ENCODE measurements at regions not wholly inside any gene's neighbourhood (a gene's known extent, or its start where the extent isn't known, plus 50 kb on each side); places are given as distances from the start of the nearest gene placed in this dataset.

DNA sequence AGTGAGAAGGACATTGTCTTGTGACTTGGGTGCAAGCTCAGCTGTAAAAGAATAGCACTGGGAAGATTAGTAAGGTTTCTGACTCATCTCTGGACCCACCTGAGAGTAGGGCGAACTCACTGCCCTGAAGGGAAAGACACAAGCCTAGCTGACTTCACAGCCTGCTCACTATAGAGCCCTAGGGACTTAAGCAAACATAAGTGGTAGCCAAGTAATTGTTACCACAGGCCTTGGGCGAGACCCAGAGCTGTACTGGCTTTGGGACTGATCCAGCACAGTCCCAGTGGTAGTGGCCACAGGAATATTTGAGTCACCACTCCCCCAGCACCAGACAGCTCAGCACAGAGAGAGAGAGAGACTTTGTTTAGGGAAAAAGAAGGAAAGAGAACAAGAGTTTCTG is 429.9 kb downstream of the TBL1XR1 start:
- no peak overlapping the region for H3K27ac Mint-ChIP-seq
- H3K36me3 Mint-ChIP-seq (ENCODE audit: low read depth), result no peaks in the 10 kb centered on the region
- H3K4me1 Mint-ChIP-seq (ENCODE audit: low read depth), result no peaks in the 10 kb centered on the region
- H3K4me3 Mint-ChIP-seq, result no peak overlapping the region
- peaks cover 9% of the 10 kb centered on the region for H3K9me3 Mint-ChIP-seq
- no peak for DNase-seq
- H3K27me3 Mint-ChIP-seq, result no peaks in the 10 kb centered on the region

GRCh38 chr3:176766862-176767261 is 430.4 kb downstream of the TBL1XR1 start:
- H3K4me3 Mint-ChIP-seq, result no peak overlapping the region
- no peaks in the 10 kb centered on the region for H3K27me3 Mint-ChIP-seq
- no peak overlapping the region for H3K27ac Mint-ChIP-seq
- no peak for DNase-seq
- no peaks in the 10 kb centered on the region for H3K4me1 Mint-ChIP-seq (ENCODE audit: low read depth)
- no peaks in the 10 kb centered on the region for H3K36me3 Mint-ChIP-seq (ENCODE audit: low read depth)
- H3K9me3 Mint-ChIP-seq, result peaks cover 7% of the 10 kb centered on the region

DNA sequence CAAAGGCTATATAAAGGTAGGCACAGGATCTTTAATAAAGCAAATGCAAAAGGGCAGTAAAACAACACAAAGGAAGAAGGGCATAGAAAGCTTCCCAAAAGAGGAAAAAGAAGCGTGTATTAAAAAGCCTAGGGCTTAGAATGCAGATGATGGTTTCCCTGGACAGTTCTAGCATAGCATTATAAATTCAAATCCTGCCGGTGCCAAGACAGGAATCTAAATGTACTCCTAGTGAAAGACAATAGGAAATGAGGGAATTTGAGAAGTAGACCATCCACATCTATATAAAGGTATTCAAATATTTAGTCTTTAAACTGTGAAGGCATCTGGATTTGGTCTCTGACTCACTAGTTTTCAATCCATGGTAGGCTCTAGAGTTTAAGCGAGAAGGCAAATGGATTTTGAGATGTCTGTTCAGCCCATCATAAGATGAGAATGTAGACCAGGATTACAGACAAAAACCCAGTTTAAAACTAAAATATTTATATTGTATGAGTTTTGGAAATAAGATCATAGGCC is 431.8 kb downstream of the TBL1XR1 start:
- no peaks in the 10 kb centered on the region for H3K4me1 Mint-ChIP-seq (ENCODE audit: low read depth)
- H3K4me3 Mint-ChIP-seq, result no peak overlapping the region
- no peak for DNase-seq
- H3K27me3 Mint-ChIP-seq, result no peaks in the 10 kb centered on the region
- H3K9me3 Mint-ChIP-seq, result peaks cover 7% of the 10 kb centered on the region
- H3K36me3 Mint-ChIP-seq (ENCODE audit: low read depth), result no peaks in the 10 kb centered on the region
- no peak overlapping the region for H3K27ac Mint-ChIP-seq

DNA sequence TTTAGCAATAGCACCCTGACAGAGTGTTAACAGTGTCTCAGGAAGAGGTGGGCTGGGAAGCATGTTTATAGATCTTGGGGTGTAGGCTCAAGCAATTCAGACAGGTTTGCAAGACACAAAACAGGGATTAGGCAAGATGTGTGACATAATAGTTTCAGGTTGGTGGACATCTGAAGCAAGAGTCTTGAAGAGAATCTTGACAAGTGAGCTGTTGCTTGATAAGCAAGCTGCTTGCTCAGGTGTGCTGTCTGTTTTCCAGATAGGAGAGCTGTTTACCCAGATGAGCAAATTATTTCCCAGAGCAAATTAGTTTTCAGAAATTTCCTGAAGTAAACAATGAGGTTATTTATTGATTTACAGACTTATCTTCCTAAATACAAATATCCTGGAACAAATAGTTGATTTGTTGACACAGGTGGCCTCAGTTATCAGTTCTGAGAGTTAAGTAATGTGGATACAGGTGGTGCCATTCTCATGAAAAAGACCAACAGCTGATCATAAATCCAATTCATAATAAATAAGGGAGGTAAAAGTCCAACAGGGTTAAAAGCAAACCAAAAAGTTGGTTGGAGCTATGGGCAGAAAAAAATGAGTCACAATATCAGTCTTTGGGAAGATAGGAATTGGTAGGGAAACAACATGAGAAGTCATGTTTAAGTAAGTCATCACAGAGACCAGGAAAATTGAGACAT is 437.3 kb downstream of the TBL1XR1 start:
- H3K36me3 Mint-ChIP-seq (ENCODE audit: low read depth), result no peaks in the 10 kb centered on the region
- no peak for DNase-seq
- H3K27me3 Mint-ChIP-seq, result no peaks in the 10 kb centered on the region
- no peaks in the 10 kb centered on the region for H3K9me3 Mint-ChIP-seq
- H3K4me1 Mint-ChIP-seq (ENCODE audit: low read depth), result no peaks in the 10 kb centered on the region
- no peak overlapping the region for H3K4me3 Mint-ChIP-seq
- no peak overlapping the region for H3K27ac Mint-ChIP-seq

DNA sequence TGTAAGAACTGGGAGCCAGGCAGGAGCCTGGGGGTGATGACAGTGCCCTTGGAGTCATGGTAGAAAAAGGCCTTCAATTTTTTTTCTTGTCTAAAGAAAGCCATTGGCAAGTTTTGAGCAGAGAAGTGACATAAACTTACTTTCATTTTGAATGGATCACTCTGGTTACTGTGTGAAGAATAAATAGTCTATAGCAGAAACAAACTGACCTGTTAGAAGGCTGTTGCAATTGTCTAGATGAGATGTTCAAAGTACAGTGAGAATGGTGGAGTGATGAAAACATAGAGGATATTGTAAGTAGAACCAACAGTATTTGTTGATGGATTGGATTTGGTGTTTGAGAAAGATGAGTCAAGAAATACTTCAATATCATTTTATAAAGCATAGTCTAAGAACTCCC is 439.9 kb downstream of the TBL1XR1 start:
- H3K4me3 Mint-ChIP-seq, result no peak overlapping the region
- H3K9me3 Mint-ChIP-seq, result no peaks in the 10 kb centered on the region
- no peak overlapping the region for H3K27ac Mint-ChIP-seq
- no peaks in the 10 kb centered on the region for H3K36me3 Mint-ChIP-seq (ENCODE audit: low read depth)
- H3K4me1 Mint-ChIP-seq (ENCODE audit: low read depth), result no peaks in the 10 kb centered on the region
- H3K27me3 Mint-ChIP-seq, result no peaks in the 10 kb centered on the region
- no peak for DNase-seq

- H3K4me3 Mint-ChIP-seq, result no peak overlapping the region
- H3K27ac Mint-ChIP-seq, result no peak overlapping the region
- H3K27me3 Mint-ChIP-seq, result no peaks in the 10 kb centered on the region
- H3K9me3 Mint-ChIP-seq, result no peaks in the 10 kb centered on the region
- H3K36me3 Mint-ChIP-seq (ENCODE audit: low read depth), result no peaks in the 10 kb centered on the region
- DNase-seq, result no peak
- no peaks in the 10 kb centered on the region for H3K4me1 Mint-ChIP-seq (ENCODE audit: low read depth)
Measured at GRCh38 chr3:176755977-176756376, 441.3 kb downstream of the TBL1XR1 start.

DNA sequence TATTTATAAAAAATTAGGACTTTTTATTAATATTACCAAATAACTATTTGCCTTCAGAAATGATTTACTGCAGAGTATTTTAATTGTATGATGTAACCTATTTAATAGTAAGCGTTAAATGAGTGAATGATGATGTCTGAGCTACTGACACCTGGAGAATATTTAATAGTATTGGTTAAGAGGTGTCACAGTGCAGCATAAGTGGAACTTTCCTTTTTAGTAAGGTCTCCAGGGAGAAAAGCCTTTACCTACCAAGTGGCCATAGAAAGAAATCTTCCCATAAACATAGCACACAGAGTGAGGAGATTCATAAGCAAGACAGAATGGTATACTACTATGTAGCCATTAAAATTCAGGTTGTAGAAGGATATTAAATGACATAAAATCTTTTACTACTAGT is 441.7 kb downstream of the TBL1XR1 start:
- no peaks in the 10 kb centered on the region for H3K4me1 Mint-ChIP-seq (ENCODE audit: low read depth)
- no peak overlapping the region for H3K4me3 Mint-ChIP-seq
- DNase-seq, result no peak
- no peaks in the 10 kb centered on the region for H3K36me3 Mint-ChIP-seq (ENCODE audit: low read depth)
- H3K27me3 Mint-ChIP-seq, result peaks cover 2% of the 10 kb centered on the region
- H3K9me3 Mint-ChIP-seq, result no peaks in the 10 kb centered on the region
- H3K27ac Mint-ChIP-seq, result no peak overlapping the region

GRCh38 chr3:176741664-176742047 is 455.6 kb downstream of the TBL1XR1 start:
- no peak overlapping the region for H3K4me3 Mint-ChIP-seq
- DNase-seq, result no peak
- H3K36me3 Mint-ChIP-seq (ENCODE audit: low read depth), result no peaks in the 10 kb centered on the region
- no peaks in the 10 kb centered on the region for H3K27me3 Mint-ChIP-seq
- no peaks in the 10 kb centered on the region for H3K4me1 Mint-ChIP-seq (ENCODE audit: low read depth)
- H3K9me3 Mint-ChIP-seq, result no peaks in the 10 kb centered on the region
- no peak overlapping the region for H3K27ac Mint-ChIP-seq

DNA sequence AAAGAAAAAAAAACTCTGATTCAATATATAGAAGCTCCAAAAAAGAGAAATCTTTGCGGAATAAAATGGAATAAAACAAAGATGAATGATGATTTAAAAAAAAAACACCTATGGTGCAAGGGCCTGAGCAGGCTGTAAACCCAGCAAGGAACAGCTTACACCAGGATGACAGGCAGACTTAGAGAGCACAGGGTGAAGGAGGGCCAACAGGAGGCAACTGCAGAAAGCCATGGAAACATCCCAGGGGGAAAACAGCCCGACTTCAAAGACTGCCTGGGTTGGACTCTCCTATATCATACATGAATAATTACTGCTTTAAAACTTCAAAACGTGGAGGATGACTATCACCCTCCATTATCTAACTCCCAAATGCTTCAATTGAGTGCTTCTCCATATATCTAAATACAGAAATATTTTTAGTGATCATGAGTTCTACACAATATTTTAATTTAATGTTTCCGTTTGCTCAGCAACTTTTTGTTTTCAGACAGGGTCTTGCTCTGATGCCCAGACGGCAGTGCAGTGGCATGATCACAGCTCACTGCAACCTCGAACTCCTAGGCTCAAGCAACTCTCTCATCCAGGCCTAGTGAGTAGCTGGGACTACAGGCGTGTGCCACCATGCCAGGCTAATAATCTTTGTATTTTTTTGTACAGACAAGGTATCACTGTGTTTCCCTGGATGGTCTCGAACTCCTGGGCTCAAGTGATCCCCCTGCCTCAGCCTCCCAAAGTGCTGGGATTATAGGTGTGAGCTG is 456.2 kb downstream of the TBL1XR1 start:
- Mint-ChIP-seq H3K27ac (no peak overlapping the region), H3K9me3 (no peaks in the 10 kb centered on the region)
- no peak for DNase-seq

DNA sequence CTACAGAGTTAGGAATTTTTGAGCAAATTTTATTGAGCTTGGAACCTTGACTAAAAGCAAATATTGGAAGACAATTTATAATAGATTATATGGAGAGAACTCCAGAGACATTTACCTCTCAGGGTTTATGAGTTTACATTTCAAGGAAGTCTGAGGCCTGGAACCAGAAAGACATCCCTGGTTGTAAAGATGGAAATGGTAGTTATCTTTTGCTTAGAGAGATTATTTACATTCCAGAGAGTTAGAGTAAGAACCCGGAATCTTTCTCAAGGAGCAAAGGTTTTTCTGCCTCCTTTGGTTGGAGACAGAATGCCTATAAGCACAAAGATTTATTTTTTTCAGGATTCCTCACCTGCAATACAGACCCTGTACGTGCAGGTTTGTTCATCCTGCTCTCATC is 458.1 kb downstream of the TBL1XR1 start:
- Mint-ChIP-seq H3K4me1 (ENCODE audit: low read depth) (no peaks in the 10 kb centered on the region), H3K36me3 (ENCODE audit: low read depth) (no peaks in the 10 kb centered on the region), H3K27me3 (no peaks in the 10 kb centered on the region), H3K9me3 (no peaks in the 10 kb centered on the region), H3K27ac (no peak overlapping the region), H3K4me3 (no peak overlapping the region)
- DNase-seq, result no peak

More for the DNA sequence above, 456.2 kb downstream of the TBL1XR1 start:
- Mint-ChIP-seq H3K36me3 (ENCODE audit: low read depth) (no peaks in the 10 kb centered on the region), H3K27me3 (no peaks in the 10 kb centered on the region), H3K4me1 (ENCODE audit: low read depth) (no peaks in the 10 kb centered on the region), H3K4me3 (no peak overlapping the region)

- Mint-ChIP-seq H3K4me1 (ENCODE audit: low read depth) (no peaks in the 10 kb centered on the region), H3K27me3 (no peaks in the 10 kb centered on the region), H3K36me3 (ENCODE audit: low read depth) (no peaks in the 10 kb centered on the region), H3K9me3 (no peaks in the 10 kb centered on the region), H3K4me3 (no peak overlapping the region), H3K27ac (no peak overlapping the region)
- DNase-seq, result no peak
Measured at GRCh38 chr3:176737480-176738110, 459.7 kb downstream of the TBL1XR1 start.

GRCh38 chr3:176734146-176734545 is 463.1 kb downstream of the TBL1XR1 start:
- no peak overlapping the region for H3K4me3 Mint-ChIP-seq
- H3K27ac Mint-ChIP-seq, result no peak overlapping the region
- no peaks in the 10 kb centered on the region for H3K4me1 Mint-ChIP-seq (ENCODE audit: low read depth)
- no peaks in the 10 kb centered on the region for H3K36me3 Mint-ChIP-seq (ENCODE audit: low read depth)
- no peaks in the 10 kb centered on the region for H3K9me3 Mint-ChIP-seq
- no peaks in the 10 kb centered on the region for H3K27me3 Mint-ChIP-seq
- no peak for DNase-seq

DNA sequence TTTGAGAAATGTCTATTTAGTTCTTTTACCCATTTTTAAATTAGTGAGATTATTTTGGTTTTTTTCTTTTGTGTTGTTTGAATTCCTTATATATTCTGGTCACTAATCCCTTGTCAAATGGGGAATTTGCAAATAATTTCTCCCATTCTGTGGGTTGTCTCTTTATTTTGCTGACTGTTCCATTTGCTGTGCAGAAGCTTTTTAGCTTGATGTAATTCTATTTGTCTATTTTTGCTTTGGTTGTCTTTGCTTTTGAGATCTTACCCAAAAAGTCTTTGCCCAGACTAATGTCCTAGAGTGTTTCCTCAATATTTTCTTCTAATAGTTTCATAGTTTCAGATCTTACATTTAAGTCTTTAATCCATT is 472.9 kb downstream of the TBL1XR1 start:
- H3K36me3 Mint-ChIP-seq (ENCODE audit: low read depth), result no peaks in the 10 kb centered on the region
- no peak overlapping the region for H3K4me3 Mint-ChIP-seq
- peaks cover 2% of the 10 kb centered on the region for H3K27me3 Mint-ChIP-seq

GRCh38 chr3:176723758-176724393 is 473.4 kb downstream of the TBL1XR1 start:
- Mint-ChIP-seq H3K27me3 (peaks cover 2% of the 10 kb centered on the region), H3K9me3 (no peaks in the 10 kb centered on the region), H3K27ac (no peak overlapping the region), H3K4me3 (no peak overlapping the region), H3K36me3 (ENCODE audit: low read depth) (no peaks in the 10 kb centered on the region), H3K4me1 (ENCODE audit: low read depth) (no peaks in the 10 kb centered on the region)
- no peak for DNase-seq

More for the DNA sequence above, 472.9 kb downstream of the TBL1XR1 start:
- Mint-ChIP-seq H3K9me3 (no peaks in the 10 kb centered on the region), H3K27ac (no peak overlapping the region), H3K4me1 (ENCODE audit: low read depth) (no peaks in the 10 kb centered on the region)
- no peak for DNase-seq
